SK-N-MC (cell line): ENCODE measurements at regions not wholly inside any gene's neighbourhood (a gene's known extent, or its start where the extent isn't known, plus 50 kb on each side); places are given as distances from the start of the nearest gene placed in this dataset.
"Not testable (repeated sequence)": the region's sequence is repeated elsewhere in the genome, so short reads cannot be mapped to it uniquely, and the experiment has no call there.

ENCODE experiments used
- EZH2 ChIP-seq: fragments of 200-600 bp; sonication (generic); IDR thresholded peaks from one replicate; pipeline ENCODE4 v1.6.1; 2017; ENCODE audit warnings: antibody characterized with exemption
- FOXP2 ChIP-seq: optimal IDR thresholded peaks from 2 replicates; pipeline ENCODE3; 2011; ENCODE audit warnings: mild to moderate bottlenecking, moderate library complexity; ENCODE audit not compliant: insufficient read depth; ENCODE audit errors: extremely low read length, control extremely low read depth
- POLR2AphosphoS5 ChIP-seq: IDR thresholded peaks from 2 replicates; pipeline ENCODE4 v1.6.1; 2012; ENCODE audit warnings: mild to moderate bottlenecking, low read depth, low read length, borderline replicate concordance

GRCh38 chr7:65146118-65146914 lies 139.8 kb upstream of the ERV3-1 start:
- TF ChIP-seq POLR2AphosphoS5, EZH2, FOXP2: not testable (repeated sequence)
